OCI-LY7 (cell line): ENCODE measurements at regions not wholly inside any gene's neighbourhood (a gene's known extent, or its start where the extent isn't known, plus 50 kb on each side); places are given as distances from the start of the nearest gene placed in this dataset.

Source experiments
- BruUV-seq: library from RNA; stranded (reverse); fragments of 400-500 nt; replicated peaks from 2 replicates; lab custom pipeline; 2021; lab: Mats Ljungman, UMichigan
- CTCF ChIA-PET: fragments of 300-600 bp; sonication (Branson Sonifier 250); formaldehyde crosslinking; loops from one replicate; lab custom pipeline; 2022; ENCODE audit warnings: antibody characterized with exemption; ENCODE audit not compliant: unreplicated experiment; lab: Charles Lee
- POLR2A ChIA-PET: fragments of 300-600 bp; sonication (Branson Sonifier 250); formaldehyde crosslinking; loops from one replicate; lab custom pipeline; 2022; ENCODE audit warnings: antibody characterized with exemption; lab: Charles Lee
- DNase-seq: peaks from one replicate; pipeline ENCODE4 v3.0.0-alpha.2; 2015; ENCODE audit warnings: low spot score
- H2AFZ ChIP-seq: fragments of 200-600 bp; sonication (generic), shearing (Covaris generic); 2 replicates; pipeline ENCODE4 v1.6.1; 2014; ENCODE audit warnings: mild to moderate bottlenecking, antibody characterized with exemption, low read length, moderate library complexity
- H3K27ac ChIP-seq: fragments of 200-600 bp; sonication (generic); 2 replicates; pipeline ENCODE4 v1.5.1; 2014; ENCODE audit warnings: mixed run types, low read depth, mild to moderate bottlenecking, moderate library complexity, low read length, inconsistent platforms; ENCODE audit not compliant: poor library complexity, severe bottlenecking
- H3K36me3 ChIP-seq: fragments of 200-600 bp; sonication (generic); 2 replicates; pipeline ENCODE4 v1.6.1; 2014; ENCODE audit warnings: mild to moderate bottlenecking, antibody characterized with exemption, low read length, moderate library complexity, mixed read lengths; ENCODE audit not compliant: insufficient read depth
- H3K4me1 ChIP-seq: fragments of 200-600 bp; sonication (generic); 2 replicates; pipeline ENCODE4 v1.5.1; 2014; ENCODE audit warnings: mild to moderate bottlenecking, low read length; ENCODE audit not compliant: insufficient read depth, poor library complexity, severe bottlenecking
- H3K4me2 ChIP-seq: fragments of 200-600 bp; sonication (generic); 2 replicates; pipeline ENCODE4 v1.6.1; 2014; ENCODE audit warnings: mild to moderate bottlenecking, low read length
- H3K4me3 ChIP-seq: fragments of 200-600 bp; sonication (generic); 2 replicates; pipeline ENCODE4 v1.5.1; 2014; ENCODE audit warnings: mild to moderate bottlenecking, low read depth, low read length; ENCODE audit not compliant: poor library complexity, severe bottlenecking
- H3K79me2 ChIP-seq: fragments of 200-600 bp; sonication (generic); 2 replicates; pipeline ENCODE4 v1.6.1; 2016; ENCODE audit warnings: low read depth, mild to moderate bottlenecking, low read length, moderate library complexity, mixed read lengths; ENCODE audit not compliant: insufficient read depth
- H3K9me2 ChIP-seq: fragments of 200-600 bp; sonication (generic); 2 replicates; pipeline ENCODE4 v1.6.1; 2016; ENCODE audit warnings: mild to moderate bottlenecking, low read length, mixed read lengths; ENCODE audit not compliant: insufficient read depth
- H3K9me3 ChIP-seq: fragments of 200-600 bp; sonication (generic); 2 replicates; pipeline ENCODE4 v1.6.1; 2014; ENCODE audit warnings: mild to moderate bottlenecking, mixed run types, low read length, mixed read lengths
- H4K20me1 ChIP-seq: fragments of 200-600 bp; sonication (generic); 2 replicates; pipeline ENCODE4 v1.6.1; 2014; ENCODE audit warnings: mild to moderate bottlenecking, antibody characterized with exemption, low read length, moderate library complexity, mixed read lengths; ENCODE audit not compliant: insufficient read depth
- EZH2phosphoT487 ChIP-seq: fragments of 200-600 bp; sonication (generic); IDR thresholded peaks from 2 replicates; pipeline ENCODE4 v1.6.1; 2018; ENCODE audit warnings: low read depth, borderline replicate concordance, mild to moderate bottlenecking, mixed run types, antibody characterized with exemption, low read length, moderate library complexity, mixed read lengths
- intact Hi-C: fragments of 100-400 bp; cut with micrococcal nuclease; formaldehyde crosslinking; loops from one replicate; pipeline ENCODE4 v1.10.0; 2022; ENCODE audit not compliant: unreplicated experiment
- TF ChIP-seq, protein P1 (sequence below): fragments of 200-600 bp; sonication (generic); conservative IDR thresholded peaks from 2 replicates; pipeline ENCODE4 v1.5.1; 2014; ENCODE audit warnings: mild to moderate bottlenecking, antibody characterized with exemption, low read length, moderate library complexity, mixed read lengths

DNA sequence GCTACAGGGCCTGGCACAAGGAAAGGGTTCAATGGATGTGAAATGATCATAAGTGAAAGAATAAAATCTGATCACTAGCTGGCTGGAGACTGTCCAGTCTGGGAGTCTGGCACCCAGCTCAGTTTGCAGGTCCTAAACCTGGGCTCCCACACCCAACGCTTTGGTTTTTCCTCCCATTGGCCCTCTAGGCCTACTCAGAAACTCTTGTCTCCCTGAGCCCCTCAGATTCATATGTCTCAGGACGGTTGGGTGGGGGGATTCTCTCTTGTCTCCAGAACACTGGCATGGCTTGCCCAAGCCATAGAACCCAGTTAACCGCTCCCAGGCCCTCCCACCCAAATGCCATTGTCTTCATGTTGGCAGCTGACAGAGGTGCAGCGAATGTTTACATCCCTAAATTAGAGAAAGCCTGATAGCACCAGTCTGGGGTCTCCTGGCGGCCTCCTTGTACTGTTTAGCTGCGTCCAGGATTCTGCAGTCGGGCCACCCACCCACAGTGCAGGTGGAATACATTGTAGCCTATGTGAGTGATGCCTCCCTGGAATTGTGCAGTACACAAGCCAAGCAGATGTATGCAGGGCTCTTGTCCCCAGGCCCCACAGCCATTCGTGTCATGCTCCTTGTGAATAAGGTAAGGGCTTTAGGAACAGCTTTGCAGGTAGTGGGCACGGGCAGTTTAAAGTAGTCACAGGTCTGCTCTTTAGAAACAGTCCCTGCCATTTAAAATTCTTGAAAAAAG is 266.3 kb downstream of the XXYLT1 start:
- Histone ChIP-seq H3K4me2 (no peak overlapping the region), H3K27ac (no peak overlapping the region), H3K79me2 (no peaks in the 10 kb centered on the region), H3K4me3 (no peak overlapping the region), H3K9me2 (no peaks in the 10 kb centered on the region), H3K9me3 (no peaks in the 10 kb centered on the region), H2AFZ (no peak overlapping the region), H3K36me3 (no peaks in the 10 kb centered on the region), H4K20me1 (no peaks in the 10 kb centered on the region), H3K4me1 (peaks cover 4% of the 10 kb centered on the region)
- ChIA-PET CTCF (no interaction called here), POLR2A (no interaction called here)
- DNase-seq = no peak
- no TSS peak for BruUV-seq
- TF ChIP-seq, protein P1, sequence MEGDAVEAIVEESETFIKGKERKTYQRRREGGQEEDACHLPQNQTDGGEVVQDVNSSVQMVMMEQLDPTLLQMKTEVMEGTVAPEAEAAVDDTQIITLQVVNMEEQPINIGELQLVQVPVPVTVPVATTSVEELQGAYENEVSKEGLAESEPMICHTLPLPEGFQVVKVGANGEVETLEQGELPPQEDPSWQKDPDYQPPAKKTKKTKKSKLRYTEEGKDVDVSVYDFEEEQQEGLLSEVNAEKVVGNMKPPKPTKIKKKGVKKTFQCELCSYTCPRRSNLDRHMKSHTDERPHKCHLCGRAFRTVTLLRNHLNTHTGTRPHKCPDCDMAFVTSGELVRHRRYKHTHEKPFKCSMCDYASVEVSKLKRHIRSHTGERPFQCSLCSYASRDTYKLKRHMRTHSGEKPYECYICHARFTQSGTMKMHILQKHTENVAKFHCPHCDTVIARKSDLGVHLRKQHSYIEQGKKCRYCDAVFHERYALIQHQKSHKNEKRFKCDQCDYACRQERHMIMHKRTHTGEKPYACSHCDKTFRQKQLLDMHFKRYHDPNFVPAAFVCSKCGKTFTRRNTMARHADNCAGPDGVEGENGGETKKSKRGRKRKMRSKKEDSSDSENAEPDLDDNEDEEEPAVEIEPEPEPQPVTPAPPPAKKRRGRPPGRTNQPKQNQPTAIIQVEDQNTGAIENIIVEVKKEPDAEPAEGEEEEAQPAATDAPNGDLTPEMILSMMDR = no peak
- no peak for TF ChIP-seq EZH2phosphoT487
- intact Hi-C loops = loop anchor here (5.0 kb wide), 1 partner anchor 322 kb away; no protein-coding TSS in a partner anchor

DNA sequence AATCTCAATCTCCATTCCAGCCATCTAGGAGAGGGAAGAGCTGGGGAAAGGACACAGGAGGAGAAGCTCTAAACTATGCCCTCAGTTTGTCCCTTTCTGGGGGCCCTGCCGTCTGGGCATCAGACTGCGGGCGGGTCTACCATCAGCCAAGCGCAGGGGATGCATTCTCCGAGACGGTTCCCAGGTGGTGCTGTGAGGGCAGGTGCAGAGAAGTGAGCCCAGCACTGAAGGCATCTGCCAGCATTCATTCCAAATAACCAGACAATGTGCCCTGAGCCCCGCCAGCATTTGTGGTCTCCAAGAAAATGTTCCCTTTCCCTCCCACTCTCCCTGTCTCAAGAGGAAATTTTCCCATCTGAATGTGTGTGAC is 265.7 kb downstream of the XXYLT1 start:
- Histone ChIP-seq H3K4me2 (no peak overlapping the region), H4K20me1 (no peaks in the 10 kb centered on the region), H3K27ac (no peak overlapping the region), H3K9me3 (no peaks in the 10 kb centered on the region), H3K9me2 (no peaks in the 10 kb centered on the region), H3K4me1 (peaks cover 4% of the 10 kb centered on the region), H2AFZ (no peak overlapping the region), H3K4me3 (no peak overlapping the region), H3K36me3 (no peaks in the 10 kb centered on the region), H3K79me2 (no peaks in the 10 kb centered on the region)
- no peak for DNase-seq
- ChIA-PET POLR2A (no interaction called here), CTCF (no interaction called here)
- intact Hi-C loops = no loop called here
- TF ChIP-seq, protein P1 = no peak
- TF ChIP-seq EZH2phosphoT487 = no peak
- no TSS peak for BruUV-seq

DNA sequence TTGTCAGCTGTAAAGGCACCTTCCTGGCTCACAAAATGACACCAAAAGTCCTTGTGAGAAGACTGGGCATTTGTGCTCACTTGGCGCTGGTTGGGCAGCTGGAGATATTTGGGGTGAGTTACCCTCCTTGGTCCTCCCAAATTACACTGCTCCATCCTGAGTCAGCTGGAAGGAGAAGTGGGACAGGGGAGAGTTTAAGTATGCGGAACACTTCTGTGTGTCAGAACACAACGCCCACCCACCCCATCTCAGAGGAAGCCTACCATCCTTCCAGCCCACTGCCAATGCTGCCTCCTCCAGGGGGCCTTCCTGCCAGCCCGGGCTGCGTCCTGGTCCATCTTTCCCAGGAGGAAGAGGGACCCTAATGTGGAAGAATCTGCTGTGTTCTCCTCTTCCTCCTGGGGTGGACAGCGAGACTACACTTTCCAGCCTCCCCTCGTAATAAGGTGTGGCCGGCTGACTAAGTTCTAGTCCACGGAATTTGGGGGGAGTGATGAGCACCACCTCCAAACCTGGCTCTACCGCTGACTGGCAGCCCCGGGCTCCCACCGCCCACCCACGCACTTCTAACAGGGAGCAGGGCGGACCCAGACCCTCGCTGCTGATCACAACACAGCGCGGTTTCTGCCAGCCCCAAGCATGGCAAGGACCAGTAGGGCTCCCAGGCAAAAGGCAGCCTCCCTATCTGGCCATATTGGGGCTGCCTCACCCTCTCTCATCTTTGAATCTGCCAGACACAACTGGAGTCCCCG is 265.0 kb downstream of the XXYLT1 start:
- Histone ChIP-seq H3K4me2 (no peak overlapping the region), H3K79me2 (no peaks in the 10 kb centered on the region), H4K20me1 (no peaks in the 10 kb centered on the region), H2AFZ (no peak overlapping the region), H3K4me1 (peaks cover 4% of the 10 kb centered on the region), H3K27ac (no peak overlapping the region), H3K9me3 (no peaks in the 10 kb centered on the region), H3K9me2 (no peaks in the 10 kb centered on the region), H3K4me3 (no peak overlapping the region), H3K36me3 (no peaks in the 10 kb centered on the region)
- POLR2A ChIA-PET = no interaction called here
- DNase-seq = no peak
- no TSS peak for BruUV-seq
- no peak for TF ChIP-seq EZH2phosphoT487
- TF ChIP-seq, protein P1 = no peak
- CTCF ChIA-PET = interaction anchor here (0.5 kb wide), 1 partner anchor 101 kb away, joined by 3 read pairs; no protein-coding TSS in a partner anchor
- intact Hi-C loops = no loop called here
